HepG2 (cell line): ENCODE measurements at regions not wholly inside any gene's neighbourhood (a gene's known extent, or its start where the extent isn't known, plus 50 kb on each side); places are given as distances from the start of the nearest gene placed in this dataset.

ENCODE experiments used
- ATAC-seq: fragments of 200-7000 bp; cut with Tn5 transposase; 3 replicates; pipeline ENCODE4 v1.9.1; 2020; ENCODE audit warnings: mild to moderate bottlenecking, moderate library complexity
- BruUV-seq: library from RNA; stranded (reverse); fragments of 400-500 nt; replicated peaks from 2 replicates; lab custom pipeline; 2021; lab: Mats Ljungman, UMichigan
- CTCF ChIA-PET: fragments of 300-600 bp; formaldehyde crosslinking; extraction: SDS; loops from one replicate; lab custom pipeline; 2021; ENCODE audit warnings: low total read pairs, inconsistent platforms, low intra/inter-chr PET ratio; lab: Yijun Ruan, JAX
- POLR2A ChIA-PET: fragments of 350-600 bp; sonication (Branson Sonifier 250); formaldehyde crosslinking; loops from one replicate; lab custom pipeline; 2020; ENCODE audit warnings: antibody characterized with exemption, inconsistent platforms; lab: Yijun Ruan, JAX
- DNase-seq: peaks from one replicate; pipeline ENCODE4 v3.0.0-alpha.2; 2015; ENCODE audit warnings: low spot score
- FAIRE-seq: peaks from 3 replicates; lab custom pipeline; 2011; peaks lifted over from hg19 to GRCh38; lab: Jason Lieb, UNC
- H2AFZ ChIP-seq: one replicate; pipeline ENCODE4 v1.6.1; 2011; ENCODE audit warnings: low read length, inconsistent platforms
- H3K27ac ChIP-seq: fragments of 300-600 bp; 3 replicates; pipeline ENCODE4 v1.8.0; 2011; ENCODE audit warnings: mixed run types, mild to moderate bottlenecking, mixed read lengths, low read length, inconsistent platforms; ENCODE audit not compliant: insufficient read depth; ENCODE audit errors: extremely low read length
- H3K27me3 ChIP-seq, 2 experiments: fragments of 200-600 bp in 1 of 2; 2 replicates in 1 of 2; 3 replicates in 1 of 2; pipeline versions ENCODE4 v1.6.0 to v1.8.0; 2011; ENCODE audit warnings: low read length in 2 of 2, mild to moderate bottlenecking in 2 of 2, moderate library complexity in 2 of 2, inconsistent platforms in 1 of 2; ENCODE audit not compliant: insufficient read depth in 2 of 2, control insufficient read depth in 1 of 2
- H3K36me3 ChIP-seq, 2 experiments: fragments of 200-600 bp in 1 of 2; replicated peaks in 1 of 2; 2 replicates in 1 of 2; 3 replicates in 1 of 2; pipeline versions ENCODE4 v1.5.1 to v1.8.0; 2011; ENCODE audit warnings: low read length in 2 of 2, inconsistent platforms in 1 of 2; ENCODE audit not compliant: insufficient read depth in 2 of 2, control insufficient read depth in 1 of 2
- H3K4me1 ChIP-seq: 2 replicates; pipeline ENCODE4 v1.5.1; 2012; ENCODE audit warnings: low read length, inconsistent platforms; ENCODE audit not compliant: insufficient read depth
- H3K4me2 ChIP-seq: 2 replicates; pipeline ENCODE4 v1.6.0; 2011; ENCODE audit warnings: low read depth, low read length, inconsistent platforms
- H3K4me3 ChIP-seq, 3 experiments: fragments of 200-600 bp in 1 of 3; sonication (generic), shearing (Covaris generic) in 1 of 3; replicated peaks in 1 of 3; 2 replicates each; pipeline ENCODE4 v1.5.1; 2011 to 2016; ENCODE audit warnings: low read length in 3 of 3, inconsistent platforms in 2 of 3, low read depth in 2 of 3, mild to moderate bottlenecking in 2 of 3, control low read depth in 1 of 3, mixed read lengths in 1 of 3; ENCODE audit not compliant: insufficient read depth in 1 of 3
- H3K79me2 ChIP-seq: one replicate; pipeline ENCODE4 v1.6.1; 2011; ENCODE audit warnings: low read length, inconsistent platforms; ENCODE audit not compliant: insufficient read depth
- H3K9ac ChIP-seq: 2 replicates; pipeline ENCODE4 v1.6.0; 2011; ENCODE audit warnings: mild to moderate bottlenecking, low read depth, low read length, inconsistent platforms; ENCODE audit not compliant: insufficient read depth
- H3K9me3 ChIP-seq: 2 replicates; pipeline ENCODE4 v1.5.1; 2012; ENCODE audit warnings: mild to moderate bottlenecking, low read length
- H4K20me1 ChIP-seq: 2 replicates; pipeline ENCODE4 v1.6.0; 2011; ENCODE audit warnings: inconsistent platforms, mild to moderate bottlenecking, low read length, moderate library complexity; ENCODE audit not compliant: insufficient read depth
- FOSL2 ChIP-seq: sonication (generic); formaldehyde crosslinking; IDR thresholded peaks from 2 replicates; pipeline ENCODE4 v1.4.0; 2020; ENCODE audit warnings: missing genetic modification reagents
- GATA4 ChIP-seq: sonication (generic); IDR thresholded peaks from 2 replicates; pipeline ENCODE4 v1.6.1; 2016; ENCODE audit warnings: antibody characterized with exemption, low read depth, borderline replicate concordance
- GLI4 ChIP-seq: sonication (generic); formaldehyde crosslinking; IDR thresholded peaks from 2 replicates; pipeline ENCODE4 v1.5.1; 2020; ENCODE audit warnings: missing genetic modification reagents, mild to moderate bottlenecking, moderate library complexity, borderline replicate concordance
- HNRNPH1 ChIP-seq: fragments of 200-400 bp; formaldehyde crosslinking; optimal IDR thresholded peaks from 2 replicates; pipeline ENCODE3; 2017; ENCODE audit warnings: mild to moderate bottlenecking, low read depth, low read length
- HNRNPK ChIP-seq: fragments of 200-400 bp; formaldehyde crosslinking; IDR thresholded peaks from 2 replicates; pipeline ENCODE4 v1.6.1; 2018; ENCODE audit warnings: low read length, low read depth, moderate library complexity, mild to moderate bottlenecking; ENCODE audit not compliant: poor library complexity, severe bottlenecking
- KMT2A ChIP-seq: sonication (generic); formaldehyde crosslinking; IDR thresholded peaks from 2 replicates; pipeline ENCODE4 v1.4.0; 2020; ENCODE audit warnings: missing genetic modification reagents
- MAFF ChIP-seq: IDR thresholded peaks from 2 replicates; pipeline ENCODE4 v1.6.1; 2011; ENCODE audit warnings: low read depth, low read length, improper control_type of control experiment
- MAFK ChIP-seq, 2 experiments: IDR thresholded peaks in 1 of 2; conservative IDR thresholded peaks in 1 of 2; 2 replicates each; pipeline ENCODE4 v1.6.1; 2011; ENCODE audit warnings: improper control_type of control experiment in 2 of 2, low read length in 2 of 2
- NFKBIZ ChIP-seq: IDR thresholded peaks from 2 replicates; pipeline ENCODE4 v1.6.1; 2018; ENCODE audit warnings: missing genetic modification reagents, missing compliant biosample characterization
- RELA ChIP-seq: sonication (generic); formaldehyde crosslinking; IDR thresholded peaks from 2 replicates; pipeline ENCODE4 v1.4.0; 2020; ENCODE audit warnings: missing genetic modification reagents
- SIX1 ChIP-seq: sonication (generic); formaldehyde crosslinking; IDR thresholded peaks from 2 replicates; pipeline ENCODE4 v1.4.0; 2020; ENCODE audit warnings: missing genetic modification reagents, borderline replicate concordance
- SOX6 ChIP-seq, 2 experiments: fragments of 450-650 bp in 1 of 2; sonication (generic) in 1 of 2; formaldehyde crosslinking in 1 of 2; IDR thresholded peaks; 2 replicates each; pipeline versions ENCODE4 v1.4.0 to v1.6.1; 2017 to 2020; ENCODE audit warnings: antibody characterized with exemption in 1 of 2, mild to moderate bottlenecking in 1 of 2, missing genetic modification reagents in 1 of 2
- SP1 ChIP-seq, 2 experiments: fragments of 450-650 bp in 1 of 2; sonication (generic) in 1 of 2; formaldehyde crosslinking in 1 of 2; IDR thresholded peaks; 2 replicates each; pipeline versions ENCODE4 v1.4.0 to v1.6.1; 2016 to 2020; ENCODE audit warnings: missing genetic modification reagents in 1 of 2
- U2AF1 ChIP-seq: fragments of 200-400 bp; formaldehyde crosslinking; optimal IDR thresholded peaks from 2 replicates; pipeline ENCODE3; 2017; ENCODE audit warnings: mild to moderate bottlenecking, low read depth, low read length
- ZNF431 ChIP-seq: sonication (generic); formaldehyde crosslinking; IDR thresholded peaks from 2 replicates; pipeline ENCODE4 v1.9.0; 2022; ENCODE audit warnings: missing genetic modification reagents, low read depth, mild to moderate bottlenecking, borderline replicate concordance
- ZNF737 ChIP-seq: sonication (generic); formaldehyde crosslinking; IDR thresholded peaks from 2 replicates; pipeline ENCODE4 v1.5.0; 2020; ENCODE audit warnings: missing genetic modification reagents, mild to moderate bottlenecking, borderline replicate concordance
- ZNF761 ChIP-seq: sonication (generic); formaldehyde crosslinking; conservative IDR thresholded peaks from 2 replicates; pipeline ENCODE4 v1.4.0; 2020; ENCODE audit warnings: mild to moderate bottlenecking, missing genetic modification reagents
- WGBS: methylation state at CpG from one replicate; pipeline ENCODE4 v1.1.6; 2017; ENCODE audit warnings: low lambda C conversion rate; 5-methylcytosine and 5-hydroxymethylcytosine counted together
- in situ Hi-C: cut with HindIII; loops from 2 replicates; pipeline ENCODE4 v1.10.0; 2017; ENCODE audit warnings: low pct_unique_long_range_greater_than_20kb; ENCODE audit not compliant: extremely low pct_ligation_motif_present
- intact Hi-C: fragments of 100-400 bp; cut with micrococcal nuclease; formaldehyde crosslinking; loops from one replicate; pipeline ENCODE4 v1.10.0; 2022; ENCODE audit not compliant: unreplicated experiment
- TF ChIP-seq, protein P1 (sequence below): sonication (generic); formaldehyde crosslinking; IDR thresholded peaks from 2 replicates; pipeline ENCODE4 v1.4.0; 2020; ENCODE audit warnings: missing genetic modification reagents

DNA sequence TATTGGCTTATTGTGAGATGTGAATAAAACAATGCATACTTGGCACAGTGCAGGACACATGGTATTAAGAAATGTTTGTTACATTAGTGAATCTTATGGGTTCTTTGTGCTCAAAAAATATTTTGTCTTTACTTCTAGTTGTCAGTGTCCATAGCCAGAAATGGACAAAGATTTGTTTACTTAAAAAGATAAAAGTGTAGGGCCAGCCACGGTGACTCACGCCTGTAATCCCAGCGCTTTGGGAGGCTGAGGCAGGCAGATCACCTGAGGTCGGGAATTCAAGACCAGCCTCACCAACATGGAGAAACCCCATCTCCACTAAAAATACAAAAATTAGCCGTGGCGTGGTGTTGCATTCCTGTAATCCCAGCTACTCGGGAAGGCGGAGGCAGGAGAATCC lies 654.6 kb upstream of the NEGR1 start:
- in situ Hi-C loops = no loop called here
- no peaks in the 10 kb centered on the region for H3K4me1 ChIP-seq
- H3K4me3 ChIP-seq = no peak overlapping the region
- POLR2A ChIA-PET = no interaction called here
- no peak for FAIRE-seq
- TF ChIP-seq ZNF737 (no peak), FOSL2 (CRISPR knock-in tag) (peak; percentile 57), NFKBIZ (CRISPR knock-in tag) (no peak)
- TF ChIP-seq, protein P1, sequence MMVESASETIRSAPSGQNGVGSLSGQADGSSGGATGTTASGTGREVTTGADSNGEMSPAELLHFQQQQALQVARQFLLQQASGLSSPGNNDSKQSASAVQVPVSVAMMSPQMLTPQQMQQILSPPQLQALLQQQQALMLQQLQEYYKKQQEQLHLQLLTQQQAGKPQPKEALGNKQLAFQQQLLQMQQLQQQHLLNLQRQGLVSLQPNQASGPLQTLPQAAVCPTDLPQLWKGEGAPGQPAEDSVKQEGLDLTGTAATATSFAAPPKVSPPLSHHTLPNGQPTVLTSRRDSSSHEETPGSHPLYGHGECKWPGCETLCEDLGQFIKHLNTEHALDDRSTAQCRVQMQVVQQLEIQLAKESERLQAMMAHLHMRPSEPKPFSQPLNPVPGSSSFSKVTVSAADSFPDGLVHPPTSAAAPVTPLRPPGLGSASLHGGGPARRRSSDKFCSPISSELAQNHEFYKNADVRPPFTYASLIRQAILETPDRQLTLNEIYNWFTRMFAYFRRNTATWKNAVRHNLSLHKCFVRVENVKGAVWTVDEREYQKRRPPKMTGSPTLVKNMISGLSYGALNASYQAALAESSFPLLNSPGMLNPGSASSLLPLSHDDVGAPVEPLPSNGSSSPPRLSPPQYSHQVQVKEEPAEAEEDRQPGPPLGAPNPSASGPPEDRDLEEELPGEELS (CRISPR knock-in tag) = no peak
- TF ChIP-seq, all 625 proteins: peak for 1
- Histone ChIP-seq H3K36me3 (no peaks in the 10 kb centered on the region), H3K4me2 (no peak overlapping the region), H3K9ac (no peak overlapping the region), H3K9me3 (peaks cover 22% of the 10 kb centered on the region), H4K20me1 (no peaks in the 10 kb centered on the region), H3K79me2 (no peaks in the 10 kb centered on the region), H3K27ac (no peak overlapping the region), H2AFZ (no peak overlapping the region), H3K27me3 (no peaks in the 10 kb centered on the region)
- WGBS = 9% methylated on average over 8 of the region's 8 CpGs
- no peak for ATAC-seq
- intact Hi-C loops = no loop called here
- no TSS peak for BruUV-seq
- CTCF ChIA-PET = no interaction called here
- DNase-seq = no peak

DNA sequence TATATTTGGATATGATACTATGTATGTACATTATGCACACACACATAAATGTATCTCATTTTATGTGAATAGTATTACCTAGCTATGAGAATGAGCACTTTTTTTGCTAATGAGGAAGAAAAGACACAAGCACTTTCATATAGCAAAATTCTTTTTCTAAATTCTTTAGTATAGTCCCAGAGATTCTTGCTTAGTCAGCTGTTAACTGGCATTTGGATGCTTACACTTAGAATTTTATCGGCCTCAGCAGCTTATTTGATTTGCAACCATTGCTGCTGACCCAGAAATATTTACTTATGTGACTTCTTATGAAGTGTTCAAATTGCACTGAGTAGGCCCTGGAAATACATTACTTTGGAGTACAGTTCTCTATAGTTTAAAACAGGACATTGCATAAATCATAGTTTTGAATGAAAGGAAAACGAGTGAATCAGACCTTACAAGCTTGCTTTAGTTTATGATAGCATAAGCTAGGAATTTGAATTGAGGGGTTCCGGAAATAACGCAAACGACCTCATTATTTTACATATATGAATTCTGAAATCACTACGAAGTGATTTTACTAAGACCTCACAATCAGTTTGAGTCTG lies 653.9 kb upstream of the NEGR1 start:
- intact Hi-C loops = no loop called here
- Histone ChIP-seq H2AFZ (no peak overlapping the region), H3K36me3 (no peaks in the 10 kb centered on the region), H4K20me1 (no peaks in the 10 kb centered on the region), H3K4me3 (no peak overlapping the region), H3K9ac (no peak overlapping the region), H3K4me1 (no peaks in the 10 kb centered on the region), H3K27ac (no peak overlapping the region), H3K9me3 (peaks cover 23% of the 10 kb centered on the region), H3K79me2 (no peaks in the 10 kb centered on the region), H3K27me3 (no peaks in the 10 kb centered on the region), H3K4me2 (no peak overlapping the region)
- ATAC-seq = no peak
- TF ChIP-seq HNRNPH1 (no peak), ZNF761 (CRISPR knock-in tag) (no peak), HNRNPK (no peak), SOX6 (IDR thresholded peaks at IDR 0.05) (no peak), SOX6 (CRISPR knock-in tag; IDR thresholded peaks at IDR 0.05) (no peak), U2AF1 (no peak), ZNF431 (no peak), KMT2A (CRISPR knock-in tag) (no peak), RELA (CRISPR knock-in tag) (no peak), SIX1 (CRISPR knock-in tag) (no peak), GATA4 (no peak), SP1 (IDR thresholded peaks at IDR 0.05) (no peak), SP1 (CRISPR knock-in tag; IDR thresholded peaks at IDR 0.05) (no peak), MAFK (conservative IDR thresholded peaks at IDR 0.05 in 1 of 2, IDR thresholded peaks at IDR 0.05 in 1 of 2; ENCODE audit: low read length in 2 of 2) (peak; percentile 48 to 77; a peak in 3 of 4 replicates), GLI4 (CRISPR knock-in tag) (no peak), MAFF (peak; percentile 67)
- CTCF ChIA-PET = no interaction called here
- in situ Hi-C loops = no loop called here
- WGBS = 38% methylated on average over 6 of the region's 6 CpGs
- no TSS peak for BruUV-seq
- FAIRE-seq = no peak
- POLR2A ChIA-PET = no interaction called here
- no peak for DNase-seq
